Heart right ventricle (tissue), 16 donors: ENCODE measurements at regions not wholly inside any gene's neighbourhood (a gene's known extent, or its start where the extent isn't known, plus 50 kb on each side); places are given as distances from the start of the nearest gene placed in this dataset.

Experiments
- ATAC-seq, 8 donors: fragments of 200-7000 bp; cut with Tn5 transposase; one replicate each; pipeline ENCODE4 v1.9.1; 2020; ENCODE audit warnings: mild to moderate bottlenecking in 8 of 8, moderate library complexity in 8 of 8, moderate number of reproducible peaks in 1 of 8
- DNase-seq, 2 donors: peaks; one replicate each; pipeline ENCODE4 v3.0.0-alpha.2; 2020
- H3K27ac ChIP-seq, 10 donors: fragments of 200-600 bp; sonication (generic) in 2 of 10; one replicate each; pipeline versions ENCODE4 v1.5.0 to v1.8.0; 2020 to 2022; ENCODE audit warnings: mild to moderate bottlenecking in 3 of 10
- H3K27me3 ChIP-seq, 7 donors: fragments of 200-600 bp; one replicate each; pipeline ENCODE4 v1.8.0; 2021 to 2022; ENCODE audit warnings: mild to moderate bottlenecking in 2 of 7
- H3K36me3 ChIP-seq, 9 donors: fragments of 200-600 bp; sonication (generic) in 1 of 9; one replicate each; pipeline versions ENCODE4 v1.5.0 to v1.8.0; 2020 to 2022; ENCODE audit warnings: mild to moderate bottlenecking in 2 of 9
- H3K4me1 ChIP-seq, 9 donors: fragments of 200-600 bp; sonication (generic) in 1 of 9; one replicate each; pipeline versions ENCODE4 v1.5.0 to v1.8.0; 2020 to 2022; ENCODE audit warnings: mild to moderate bottlenecking in 4 of 9
- H3K4me3 ChIP-seq, 10 donors: fragments of 200-600 bp; sonication (generic) in 2 of 10; one replicate each; pipeline versions ENCODE4 v1.5.0 to v1.8.0; 2020 to 2022; ENCODE audit warnings: mild to moderate bottlenecking in 7 of 10, moderate library complexity in 2 of 10
- H3K9me3 ChIP-seq, 11 donors: fragments of 200-600 bp in 10 of 11; sonication (generic) in 2 of 11; one replicate each; pipeline versions ENCODE4 v1.5.0 to v1.8.0; 2013 to 2022; ENCODE audit warnings: mild to moderate bottlenecking in 2 of 11, control low read depth in 1 of 11, moderate library complexity in 1 of 11
- WGBS, 2 donors: extraction: QIAGEN DNeasy Blood & Tissue Kit; methylation state at CpG; one replicate each; pipeline ENCODE4 v1.1.7; 2013; ENCODE audit warnings: inconsistent platforms in 1 of 2; 5-methylcytosine and 5-hydroxymethylcytosine counted together
- intact Hi-C, 10 donors: fragments of 100-400 bp; cut with DNase I; formaldehyde crosslinking; loops; one replicate each; pipeline versions ENCODE4 v1.11.1 to v1.14.2; 2022
- TF ChIP-seq, protein P1 (sequence below), 9 donors: fragments of 200-600 bp; sonication (generic) in 2 of 9; IDR thresholded peaks; one replicate each; pipeline versions ENCODE4 v1.5.0 to v1.8.0; 2021 to 2022; ENCODE audit warnings: antibody characterized with exemption in 9 of 9, mild to moderate bottlenecking in 5 of 9, moderate library complexity in 1 of 9
- donor health status: Arrhythmogenic right ventricular cardiomyopathy.
- donor health status: ischemic (EF 13 %, LVEDD 7.1; RV severe dilation, severe dysfunction).
- donor health status: healthy with polysubstance abuse.
- donor health status: DM: no; HTN: yes; CAD: no.
- donor health status: DM: no; HTN: no; CAD: no.
- donor health status: ischemic (EF 25% LVEDD 6.9; RV normal size, moderate dysfunction).
- donor health status: ischemic (EF 25% LVEDD 5.7; RV mildly dilated, moderate dysfunction).
- donor health status: healthy.
- donor health status: DM: yes; HTN: yes; CAD: no.
- donor health status: Ischemic cardiomyopathy.
- donor health status: ischemic (EF 35%, LVEDD 5.7; RV mildly dilated, moderate dysfunction).
- donor health status: nonischemic (EF 11% LVEDD 7.7; RV severe dilation, severe dysfunction).
- donor health status: DM: yes; HTN: yes; CAD: no.
- donor health status: PGD.
- donor health status: ischemic (EF 29% LVEDD 5.4; RV normal size, mild dysfunction).
- donor health status: nonischemic (EF 23%, LVEDD 6.1; RV moderate dilation, normal function).

- 94 to 96% methylated on average over 2 of the region's 2 CpGs for WGBS, 2 donors
- Histone ChIP-seq H3K27ac (no peak overlapping the region), H3K27me3 (no peaks in the 10 kb centered on the region), H3K36me3 (peaks cover 0 to 7% (median 0%) of the 10 kb centered on the region in 9 donors), H3K4me1 (peaks cover 0 to 6% (median 0%) of the 10 kb centered on the region in 9 donors), H3K9me3 (no peaks in the 10 kb centered on the region), H3K4me3 (no peak overlapping the region)
- TF ChIP-seq, protein P1, sequence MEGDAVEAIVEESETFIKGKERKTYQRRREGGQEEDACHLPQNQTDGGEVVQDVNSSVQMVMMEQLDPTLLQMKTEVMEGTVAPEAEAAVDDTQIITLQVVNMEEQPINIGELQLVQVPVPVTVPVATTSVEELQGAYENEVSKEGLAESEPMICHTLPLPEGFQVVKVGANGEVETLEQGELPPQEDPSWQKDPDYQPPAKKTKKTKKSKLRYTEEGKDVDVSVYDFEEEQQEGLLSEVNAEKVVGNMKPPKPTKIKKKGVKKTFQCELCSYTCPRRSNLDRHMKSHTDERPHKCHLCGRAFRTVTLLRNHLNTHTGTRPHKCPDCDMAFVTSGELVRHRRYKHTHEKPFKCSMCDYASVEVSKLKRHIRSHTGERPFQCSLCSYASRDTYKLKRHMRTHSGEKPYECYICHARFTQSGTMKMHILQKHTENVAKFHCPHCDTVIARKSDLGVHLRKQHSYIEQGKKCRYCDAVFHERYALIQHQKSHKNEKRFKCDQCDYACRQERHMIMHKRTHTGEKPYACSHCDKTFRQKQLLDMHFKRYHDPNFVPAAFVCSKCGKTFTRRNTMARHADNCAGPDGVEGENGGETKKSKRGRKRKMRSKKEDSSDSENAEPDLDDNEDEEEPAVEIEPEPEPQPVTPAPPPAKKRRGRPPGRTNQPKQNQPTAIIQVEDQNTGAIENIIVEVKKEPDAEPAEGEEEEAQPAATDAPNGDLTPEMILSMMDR (IDR thresholded peaks at IDR 0.05) = no peak
- intact Hi-C loops = loop anchor here in 1 of 10 donors (10.0 kb wide), 1 partner anchor 91 kb away; no protein-coding TSS in a partner anchor
- ATAC-seq = no peak
- no peak for DNase-seq
Measured at GRCh38 chr6:144715344-144715743, 430.2 kb downstream of the UTRN start.

- no peak overlapping the region for H3K27ac ChIP-seq
- peaks cover 0 to 3% (median 0%) of the 10 kb centered on the region in 9 donors for H3K4me1 ChIP-seq
- no peaks in the 10 kb centered on the region for H3K27me3 ChIP-seq
- TF ChIP-seq, protein P1 (IDR thresholded peaks at IDR 0.05) = no peak
- no peak for ATAC-seq
- 96 to 99% methylated on average over 2 of the region's 2 CpGs for WGBS, 2 donors
- H3K9me3 ChIP-seq = no peaks in the 10 kb centered on the region
- intact Hi-C loops = loop anchor here in 1 of 10 donors (10.0 kb wide), 1 partner anchor 94 kb away; no protein-coding TSS in a partner anchor
- H3K4me3 ChIP-seq = no peak overlapping the region
- no peak for DNase-seq
- peaks cover 0 to 18% (median 0%) of the 10 kb centered on the region in 9 donors for H3K36me3 ChIP-seq
Measured at GRCh38 chr6:144718431-144718830, 433.3 kb downstream of the UTRN start.

DNA sequence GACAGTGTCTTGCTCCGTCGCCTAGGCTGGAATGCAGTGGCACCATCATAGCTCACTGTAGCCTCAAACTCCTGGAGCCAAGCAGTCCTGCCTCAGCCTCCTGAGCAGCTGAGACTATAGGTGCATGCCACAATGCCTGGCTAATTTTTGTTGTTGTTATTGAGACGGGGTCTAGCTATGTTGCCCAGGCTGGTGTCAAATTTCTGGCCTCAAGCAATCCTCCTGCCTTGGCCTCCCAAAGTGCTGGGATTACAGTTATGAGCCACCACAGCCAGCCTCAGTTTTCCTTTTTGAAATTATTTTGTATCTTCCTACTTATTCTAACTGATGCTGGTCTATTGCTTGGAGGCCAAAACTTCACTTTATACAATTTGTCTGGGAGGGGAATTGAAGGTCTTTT is 436.1 kb downstream of the UTRN start:
- no peaks in the 10 kb centered on the region for H3K27me3 ChIP-seq
- no peak overlapping the region for H3K4me3 ChIP-seq
- H3K4me1 ChIP-seq = peaks cover 0 to 3% (median 0%) of the 10 kb centered on the region in 9 donors
- peaks cover 0 to 18% (median 0%) of the 10 kb centered on the region in 9 donors for H3K36me3 ChIP-seq
- H3K27ac ChIP-seq = no peak overlapping the region
- 97% methylated on average over 3 of the region's 3 CpGs for WGBS, 2 donors
- no peak for ATAC-seq
- H3K9me3 ChIP-seq = no peaks in the 10 kb centered on the region
- no peak for DNase-seq
- TF ChIP-seq, protein P1 (IDR thresholded peaks at IDR 0.05) = no peak
- intact Hi-C loops = no loop called here

- Histone ChIP-seq H3K36me3 (peaks cover 0 to 18% (median 0%) of the 10 kb centered on the region in 9 donors), H3K4me3 (no peak overlapping the region), H3K27me3 (no peaks in the 10 kb centered on the region), H3K9me3 (no peaks in the 10 kb centered on the region), H3K27ac (no peak overlapping the region), H3K4me1 (peaks cover 0 to 3% (median 0%) of the 10 kb centered on the region in 9 donors)
- WGBS, 2 donors = 95 to 98% methylated on average over 3 of the region's 3 CpGs
- TF ChIP-seq, protein P1 (IDR thresholded peaks at IDR 0.05) = no peak
- ATAC-seq (no peak), DNase-seq (no peak)
- intact Hi-C loops = no loop called here
Measured at GRCh38 chr6:144722154-144722737, 437.1 kb downstream of the UTRN start.
